ENCODE measurements at regions not wholly inside any gene's neighbourhood (a gene's known extent, or its start where the extent isn't known, plus 50 kb on each side); places are given as distances from the start of the nearest gene placed in this dataset.
"Not testable (repeated sequence)": the region's sequence is repeated elsewhere in the genome, so short reads cannot be mapped to it uniquely, and the experiment has no call there.

DNA sequence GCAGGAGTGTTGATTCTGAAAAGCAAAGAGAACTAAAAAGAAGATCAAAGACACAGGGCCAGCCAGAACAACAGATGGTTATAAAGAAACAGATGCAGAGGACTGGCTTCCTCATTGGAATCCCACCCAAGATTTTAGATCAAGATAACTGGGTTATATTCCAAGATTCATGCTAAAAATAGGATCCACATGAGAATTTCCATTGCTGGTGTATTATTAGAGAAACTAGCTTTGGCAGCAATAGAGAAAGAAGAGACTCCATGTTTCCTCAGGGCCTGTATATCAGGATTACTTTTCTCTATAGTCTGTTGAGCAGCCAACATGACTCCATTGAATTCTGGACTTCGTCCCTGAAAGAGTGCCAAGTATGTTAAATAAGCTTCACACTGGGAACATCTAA is 367.3 kb downstream of the TUSC1 start:
- DNase-seq (no peak), ATAC-seq (ENCODE audit: poor library complexity) (no peak)
- H3K4me3 ChIP-seq (ENCODE audit: low read length), result no peak overlapping the region
- H3K4me1 Mint-ChIP-seq (ENCODE audit: low read depth), result no peaks in the 10 kb centered on the region
- H3K36me3 ChIP-seq (ENCODE audit: insufficient read depth, low read length), result no peaks in the 10 kb centered on the region
- no peaks in the 10 kb centered on the region for H3K27me3 ChIP-seq (ENCODE audit: control insufficient read depth in 1 of 2, insufficient read depth in 2 of 2, low read length in 2 of 2)
- no peaks in the 10 kb centered on the region for H3K4me1 ChIP-seq (ENCODE audit: insufficient read depth, low read length)
- no peaks in the 10 kb centered on the region for H3K27me3 Mint-ChIP-seq
- no peak overlapping the region for H3K4me3 Mint-ChIP-seq
- peaks cover 0 to 3% of the 10 kb centered on the region in 2 experiments for H3K9me3 ChIP-seq (ENCODE audit: control insufficient read depth in 1 of 2, insufficient read depth in 1 of 2, low read length in 2 of 2)
- H3K9me3 Mint-ChIP-seq, result peaks cover 8% of the 10 kb centered on the region
- intact Hi-C loops (cut with DNase I, micrococcal nuclease), result no loop called here
- POLR2A ChIA-PET, result no interaction called here
- no peak overlapping the region for H3K27ac ChIP-seq (ENCODE audit: low read depth in 1 of 2, low read length in 2 of 2)
- H3K36me3 Mint-ChIP-seq (ENCODE audit: low read depth), result no peaks in the 10 kb centered on the region
- CTCF ChIA-PET, result no interaction called here
- no peak overlapping the region for H3K27ac Mint-ChIP-seq
- TF ChIP-seq CTCF (IDR thresholded peaks at IDR 0.05), result no peak

DNA sequence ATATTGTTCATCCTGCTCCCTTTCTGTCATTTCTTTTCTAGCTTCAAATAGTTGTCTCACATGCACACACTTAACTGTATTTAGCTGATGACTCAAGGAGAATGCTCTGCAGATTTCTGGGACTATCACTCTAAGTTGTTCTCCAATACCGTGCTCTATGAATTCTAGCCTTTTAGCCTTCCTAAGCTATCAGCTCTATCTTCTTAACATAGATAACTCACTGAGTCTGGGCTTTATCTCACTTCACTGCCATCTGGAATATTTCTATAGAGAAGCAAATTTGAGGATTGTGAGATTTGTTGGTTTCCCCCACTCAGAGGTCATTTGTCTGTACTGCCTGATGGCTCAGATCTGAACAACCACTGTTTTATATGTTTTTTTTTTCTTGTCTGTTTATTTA is 369.7 kb downstream of the TUSC1 start:
- Histone ChIP-seq H3K27ac (ENCODE audit: low read depth in 1 of 2, low read length in 2 of 2) (no peak overlapping the region), H3K27me3 (ENCODE audit: control insufficient read depth in 1 of 2, insufficient read depth in 2 of 2, low read length in 2 of 2) (no peaks in the 10 kb centered on the region), H3K9me3 (ENCODE audit: control insufficient read depth in 1 of 2, insufficient read depth in 1 of 2, low read length in 2 of 2) (peaks cover 0 to 3% of the 10 kb centered on the region in 2 experiments), H3K4me3 (ENCODE audit: low read length) (no peak overlapping the region), H3K36me3 (ENCODE audit: insufficient read depth, low read length) (no peaks in the 10 kb centered on the region), H3K4me1 (ENCODE audit: insufficient read depth, low read length) (no peaks in the 10 kb centered on the region)
- Mint-ChIP-seq H3K36me3 (ENCODE audit: low read depth) (no peaks in the 10 kb centered on the region), H3K4me1 (ENCODE audit: low read depth) (no peaks in the 10 kb centered on the region), H3K9me3 (peaks cover 10% of the 10 kb centered on the region), H3K27ac (no peak overlapping the region), H3K4me3 (no peak overlapping the region), H3K27me3 (no peaks in the 10 kb centered on the region)
- CTCF ChIA-PET, result no interaction called here
- TF ChIP-seq CTCF (IDR thresholded peaks at IDR 0.05), result no peak
- POLR2A ChIA-PET, result no interaction called here
- no peak for DNase-seq
- intact Hi-C loops (cut with DNase I, micrococcal nuclease), result no loop called here
- ATAC-seq (ENCODE audit: poor library complexity), result no peak

GRCh38 chr9:25302601-25303000 is 375.6 kb downstream of the TUSC1 start:
- H3K27ac ChIP-seq (ENCODE audit: low read depth in 1 of 2, low read length in 2 of 2), result no peak overlapping the region
- intact Hi-C loops (cut with DNase I, micrococcal nuclease), result no loop called here
- ChIA-PET POLR2A (no interaction called here), CTCF (no interaction called here)
- ATAC-seq (ENCODE audit: poor library complexity) (no peak), DNase-seq (no peak)
- Mint-ChIP-seq H3K27ac (no peak overlapping the region), H3K9me3 (peaks cover 10% of the 10 kb centered on the region), H3K4me3 (no peak overlapping the region), H3K36me3 (ENCODE audit: low read depth) (no peaks in the 10 kb centered on the region), H3K4me1 (ENCODE audit: low read depth) (no peaks in the 10 kb centered on the region), H3K27me3 (no peaks in the 10 kb centered on the region)
- H3K4me1 ChIP-seq (ENCODE audit: insufficient read depth, low read length), result no peaks in the 10 kb centered on the region
- TF ChIP-seq CTCF (IDR thresholded peaks at IDR 0.05), result no peak
- H3K9me3 ChIP-seq (ENCODE audit: control insufficient read depth in 1 of 2, insufficient read depth in 1 of 2, low read length in 2 of 2), result no peaks in the 10 kb centered on the region
- no peak overlapping the region for H3K4me3 ChIP-seq (ENCODE audit: low read length)
- H3K27me3 ChIP-seq (ENCODE audit: control insufficient read depth in 1 of 2, insufficient read depth in 2 of 2, low read length in 2 of 2), result no peaks in the 10 kb centered on the region
- no peaks in the 10 kb centered on the region for H3K36me3 ChIP-seq (ENCODE audit: insufficient read depth, low read length)

DNA sequence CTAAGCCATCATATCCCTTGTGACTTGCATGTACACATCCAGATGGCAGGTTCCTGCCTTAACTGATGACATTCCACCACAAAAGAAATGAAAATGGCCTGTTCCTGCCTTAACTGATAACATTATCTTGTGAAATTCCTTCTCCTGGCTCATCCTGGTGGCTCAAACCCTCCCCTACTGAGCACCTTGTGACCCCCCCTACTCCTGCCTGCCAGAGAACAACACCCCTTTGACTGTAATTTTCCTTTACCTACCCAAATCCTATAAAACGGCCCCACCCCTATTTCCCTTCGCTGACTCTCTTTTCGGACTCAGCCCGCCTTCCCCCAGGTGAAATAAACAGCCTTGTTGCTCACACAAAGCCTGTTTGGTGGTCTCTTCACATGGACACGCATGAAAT is 390.0 kb downstream of the TUSC1 start:
- H3K4me3 Mint-ChIP-seq; H3K4me3 ChIP-seq (ENCODE audit: low read length); H3K27me3 Mint-ChIP-seq; ATAC-seq (ENCODE audit: poor library complexity); H3K36me3 Mint-ChIP-seq (ENCODE audit: low read depth); H3K27ac Mint-ChIP-seq; H3K4me1 ChIP-seq (ENCODE audit: insufficient read depth, low read length); intact Hi-C loops (cut with DNase I, micrococcal nuclease); CTCF ChIA-PET; H3K9me3 ChIP-seq (ENCODE audit: control insufficient read depth in 1 of 2, insufficient read depth in 1 of 2, low read length in 2 of 2); H3K27me3 ChIP-seq (ENCODE audit: control insufficient read depth in 1 of 2, insufficient read depth in 2 of 2, low read length in 2 of 2); POLR2A ChIA-PET; H3K36me3 ChIP-seq (ENCODE audit: insufficient read depth, low read length); DNase-seq; H3K4me1 Mint-ChIP-seq (ENCODE audit: low read depth); H3K27ac ChIP-seq (ENCODE audit: low read depth in 1 of 2, low read length in 2 of 2): not testable (repeated sequence)
- peaks cover 10% of the 10 kb centered on the region for H3K9me3 Mint-ChIP-seq

Measured in CD4-positive, alpha-beta T cell (primary cell).